Daoy (cell line): ENCODE measurements at regions not wholly inside any gene's neighbourhood (a gene's known extent, or its start where the extent isn't known, plus 50 kb on each side); places are given as distances from the start of the nearest gene placed in this dataset.
"Not testable (repeated sequence)": the region's sequence is repeated elsewhere in the genome, so short reads cannot be mapped to it uniquely, and the experiment has no call there.

Experiments used
- DNase-seq: peaks from one replicate; pipeline ENCODE4 v3.0.0-alpha.2; 2015; ENCODE audit warnings: low read depth

DNA sequence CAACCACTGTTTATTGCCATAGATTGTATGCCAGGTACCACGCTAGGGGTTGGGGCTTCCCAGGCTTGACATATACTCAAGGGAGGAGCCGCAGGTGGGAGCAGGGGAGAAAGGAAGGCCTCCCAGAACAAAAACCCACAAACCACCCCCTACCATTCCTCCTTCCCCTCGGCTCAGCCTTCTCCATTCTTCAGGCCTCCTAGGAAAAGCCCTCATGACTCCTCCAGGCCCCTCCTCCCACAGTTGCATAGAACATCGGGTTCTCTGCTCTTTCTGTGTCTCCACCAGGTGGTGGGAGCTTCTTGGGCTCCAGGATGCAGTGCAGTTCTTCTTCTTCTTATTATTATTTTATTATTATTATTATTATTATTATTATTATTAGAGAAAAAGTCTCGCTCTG lies 80.3 kb downstream of the ZFP36L2 start:
- DNase-seq, result no peak

GRCh38 chr2:43144263-43144662 lies 82.1 kb downstream of the ZFP36L2 start:
- no peak for DNase-seq

DNA sequence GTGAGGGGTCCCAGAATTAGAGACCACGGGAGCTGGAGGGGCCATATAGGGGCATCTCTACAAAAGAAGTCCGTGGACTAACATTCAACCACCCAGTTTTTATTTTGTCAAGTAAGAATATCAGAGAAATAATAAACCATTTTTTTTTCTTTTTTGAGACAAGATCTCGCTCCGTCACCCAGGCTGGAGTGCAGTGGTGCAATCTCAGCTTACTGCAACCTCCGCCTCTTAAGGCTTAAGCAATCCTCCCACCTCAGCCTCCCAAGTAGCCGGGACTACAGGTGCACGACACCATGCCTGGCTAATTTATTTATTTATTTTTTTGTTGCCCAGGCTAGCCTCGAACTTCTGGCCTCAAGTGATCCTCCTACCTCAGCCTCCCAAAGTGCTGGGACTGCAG lies 82.7 kb downstream of the ZFP36L2 start:
- DNase-seq, result no peak

DNA sequence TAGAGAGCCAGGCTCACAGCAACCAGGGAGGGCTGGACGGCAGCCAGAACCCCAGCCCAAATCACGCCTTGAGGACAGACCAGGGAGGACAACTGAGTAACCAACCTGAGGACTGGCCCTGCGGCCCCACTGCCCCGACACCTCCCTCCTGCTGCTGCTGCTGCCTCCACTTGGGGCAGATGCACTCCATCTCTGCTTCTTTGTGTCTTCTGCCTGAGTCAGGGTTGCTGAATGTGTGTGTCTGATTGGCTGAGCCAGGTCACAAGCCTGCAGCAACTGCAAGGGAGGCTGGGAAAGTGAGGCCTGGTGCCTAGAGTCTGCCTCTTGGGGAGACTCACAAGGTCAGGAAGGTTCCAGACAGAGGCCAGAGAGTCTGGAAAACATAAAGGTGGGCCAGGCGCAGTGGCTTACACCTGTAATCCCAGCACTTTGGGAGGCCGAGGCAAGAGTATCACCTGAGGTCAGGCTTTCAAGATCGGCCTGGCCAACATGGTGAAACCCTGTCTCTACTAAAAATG lies 83.4 kb downstream of the ZFP36L2 start:
- DNase-seq, result no peak

DNA sequence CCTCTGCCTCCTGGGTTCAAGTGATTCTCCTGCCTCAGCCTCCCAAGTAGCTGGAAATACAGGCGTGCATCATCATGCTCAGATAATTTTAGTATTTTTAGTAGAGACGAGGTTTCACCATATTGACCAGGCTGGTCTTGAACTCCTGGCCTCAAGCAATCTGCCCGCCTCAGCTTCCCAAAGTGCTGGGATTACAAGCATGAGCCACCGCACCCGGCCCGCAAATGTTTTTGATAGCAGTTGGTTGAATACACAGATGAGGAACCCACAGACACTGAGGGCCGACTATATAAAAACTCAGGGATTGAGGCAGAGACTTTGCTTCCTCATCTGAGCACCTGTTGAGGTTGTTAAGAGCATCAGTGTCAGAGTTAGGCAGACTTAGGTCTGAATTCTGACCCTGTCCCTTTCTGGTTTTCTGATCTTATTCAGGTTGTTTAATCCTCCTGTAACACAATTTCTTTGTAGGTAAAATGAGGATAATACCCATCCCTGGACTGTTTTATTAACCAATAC lies 84.7 kb downstream of the ZFP36L2 start:
- DNase-seq, result not testable (repeated sequence)

- DNase-seq, result no peak
Observed at GRCh38 chr2:43139996-43140621, 86.3 kb downstream of the ZFP36L2 start.

GRCh38 chr2:43139501-43139900 lies 86.9 kb downstream of the ZFP36L2 start:
- DNase-seq, result no peak

DNA sequence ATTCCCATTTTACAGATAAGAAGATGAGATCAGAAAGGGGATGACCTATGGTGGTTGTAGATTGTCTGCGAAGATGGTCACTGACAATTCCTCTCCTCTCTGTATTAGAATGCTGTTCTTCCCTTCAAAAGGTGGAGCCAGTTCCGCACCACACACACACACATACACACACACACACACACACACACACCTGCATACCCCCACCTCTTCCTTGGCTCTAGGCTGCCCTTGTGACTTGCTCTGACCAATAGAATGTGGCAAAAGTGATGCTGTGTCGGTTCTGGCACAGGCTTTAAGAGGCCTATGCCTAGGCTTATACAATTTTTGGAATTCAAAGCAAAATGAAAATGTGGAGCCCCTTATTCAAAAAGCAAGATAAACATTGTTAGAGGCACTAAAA lies 88.0 kb downstream of the ZFP36L2 start:
- DNase-seq, result no peak

- no peak for DNase-seq
Observed at GRCh38 chr2:43136876-43137275, 89.5 kb downstream of the ZFP36L2 start.

DNA sequence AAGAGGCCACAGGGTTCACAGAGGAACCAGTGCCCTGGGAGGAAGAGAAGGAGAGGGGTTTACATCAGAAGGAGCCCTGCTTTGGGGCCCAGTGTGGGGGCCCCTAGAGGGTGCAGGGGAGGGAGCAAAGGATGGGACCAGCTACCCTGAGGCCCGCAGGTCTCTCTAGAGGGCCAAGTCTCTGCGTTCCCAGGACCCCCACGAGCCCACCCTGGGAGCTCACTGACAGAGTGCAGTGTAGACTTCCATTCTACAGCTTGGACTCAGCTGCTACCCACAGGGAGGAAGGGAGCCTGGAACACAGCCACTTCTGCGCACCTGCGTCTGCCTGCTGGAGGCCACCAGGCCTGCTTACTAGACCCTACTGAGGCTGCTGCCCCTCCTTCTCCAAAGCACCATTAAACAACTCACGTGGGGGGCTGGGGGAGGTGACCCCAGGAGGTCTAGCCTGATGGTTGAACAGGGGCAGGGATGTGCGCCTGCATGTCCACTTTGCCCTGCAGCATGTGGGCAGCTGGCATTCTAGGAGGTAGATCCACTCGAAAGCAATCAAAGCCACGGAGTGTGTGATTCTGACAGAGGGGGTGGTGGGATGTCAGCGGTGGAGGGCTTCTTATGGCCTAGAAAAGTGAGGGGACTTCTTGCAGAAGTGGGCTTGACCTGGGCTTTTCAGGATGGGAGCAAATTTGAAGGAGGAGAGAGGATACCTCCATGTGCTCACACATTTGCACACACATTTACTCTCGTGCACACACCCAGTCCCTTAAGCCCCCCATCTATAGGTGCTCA lies 90.2 kb downstream of the ZFP36L2 start:
- no peak for DNase-seq

- no peak for DNase-seq
Observed at GRCh38 chr2:43135583-43135982, 90.8 kb downstream of the ZFP36L2 start.

- no peak for DNase-seq
Observed at GRCh38 chr2:43134571-43134889, 91.9 kb downstream of the ZFP36L2 start.

DNA sequence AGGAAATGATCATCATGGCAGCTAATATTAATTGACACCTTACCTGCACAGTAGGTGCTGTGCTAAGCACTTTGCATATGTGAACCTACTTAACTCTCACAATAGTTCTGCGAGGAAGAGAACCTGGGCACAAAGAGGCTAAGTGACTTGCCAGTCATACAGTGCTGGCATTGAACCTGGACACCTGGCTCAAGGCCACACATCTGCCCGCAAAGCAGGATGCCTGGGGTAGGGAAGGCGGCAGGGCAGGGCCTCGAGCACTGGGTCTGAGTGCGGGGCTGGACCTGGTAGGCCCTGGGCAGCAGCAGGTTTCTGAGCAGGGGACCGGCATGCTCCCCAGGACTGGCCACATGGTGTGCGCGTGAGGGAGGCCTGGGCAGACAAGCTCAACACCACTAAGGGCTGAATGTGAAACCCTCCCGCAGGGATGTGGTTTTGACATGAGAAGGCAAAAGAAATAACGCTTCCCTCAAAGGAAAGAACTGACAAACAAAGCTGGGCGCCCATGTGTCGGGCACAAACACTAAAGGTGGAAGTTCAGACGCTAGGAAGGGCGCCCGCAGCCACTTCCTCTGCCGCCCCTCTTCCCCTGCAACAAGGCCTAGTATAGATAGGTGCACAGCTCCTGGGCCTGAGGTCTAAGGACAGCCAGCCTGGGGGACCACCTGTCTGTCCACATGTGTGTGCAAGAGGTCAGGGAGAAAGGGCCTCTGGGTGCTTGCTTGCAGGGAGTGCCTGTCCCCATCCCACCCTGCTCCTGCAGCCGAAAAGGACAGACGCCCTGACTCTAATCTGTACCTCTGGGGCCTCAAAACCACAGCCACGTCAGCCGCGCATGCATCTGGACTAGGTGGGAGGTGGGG lies 92.5 kb downstream of the ZFP36L2 start:
- DNase-seq, result no peak

GRCh38 chr2:43133336-43133707 lies 93.1 kb downstream of the ZFP36L2 start:
- no peak for DNase-seq

DNA sequence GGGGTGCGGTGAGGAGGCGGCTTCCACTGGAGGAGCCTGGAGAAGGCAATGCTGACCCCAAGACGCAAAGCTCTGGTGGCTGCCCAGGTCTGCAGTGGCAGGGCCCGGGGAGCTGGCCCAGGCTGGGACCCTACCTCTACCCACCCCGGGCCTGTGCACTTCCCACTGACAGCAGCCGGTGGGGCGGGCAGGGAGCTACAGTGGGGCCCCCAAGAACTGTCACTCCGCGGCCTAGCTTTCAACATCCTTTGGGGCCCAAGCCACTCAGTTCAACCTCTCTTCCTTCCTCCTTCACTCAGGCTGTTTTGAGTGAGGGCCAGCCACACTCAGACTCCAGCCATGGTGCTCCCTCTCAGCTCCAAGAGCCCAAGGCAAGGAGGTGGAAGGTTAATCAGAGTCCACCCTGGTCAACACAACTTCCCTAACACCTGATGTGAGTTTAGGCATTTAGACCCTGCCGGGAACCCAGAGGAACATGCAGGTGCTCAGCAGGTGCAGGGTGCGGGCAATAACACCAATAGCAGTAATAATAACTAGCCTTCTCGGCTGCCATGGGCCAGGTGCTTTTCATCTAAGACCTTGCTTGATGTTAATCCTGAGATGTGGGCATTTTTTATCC lies 93.6 kb downstream of the ZFP36L2 start:
- DNase-seq, result no peak

DNA sequence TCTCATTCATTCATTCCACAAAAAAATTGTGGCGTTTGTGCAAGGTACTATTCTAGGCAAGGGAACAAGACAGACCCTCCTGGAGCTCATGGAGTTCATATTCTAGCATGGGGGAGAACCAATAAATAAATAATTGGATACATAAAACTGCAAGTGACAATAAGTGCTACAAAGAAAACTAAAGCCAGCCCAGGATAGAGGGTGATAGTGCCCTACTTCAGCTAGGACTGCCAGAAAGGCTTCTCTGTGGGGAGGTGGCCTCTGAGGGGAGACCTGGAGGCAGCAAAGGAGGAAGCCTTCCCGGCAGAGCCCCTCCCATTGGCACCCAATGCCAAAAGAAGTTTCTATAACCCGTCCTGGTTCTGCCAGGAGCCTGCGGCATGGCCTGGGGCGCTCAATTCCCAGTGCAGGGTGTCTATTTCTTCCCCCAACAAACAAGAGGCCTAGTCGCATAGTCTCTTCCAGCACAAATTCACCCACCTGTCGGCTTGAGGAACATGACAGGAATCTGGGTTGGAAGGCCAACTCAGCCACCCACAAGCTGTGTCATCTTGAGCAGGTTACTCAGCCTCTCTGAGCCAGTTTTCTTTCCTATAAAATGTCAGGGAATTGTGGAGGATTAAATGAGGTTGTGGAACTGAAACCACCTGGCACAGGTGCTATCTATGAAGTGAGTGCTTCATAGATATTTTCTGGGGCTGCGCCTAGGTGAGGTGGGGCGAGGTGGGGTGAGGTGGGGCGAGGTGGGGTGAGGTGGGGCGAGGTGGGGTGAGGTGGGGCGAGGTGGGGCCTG lies 94.3 kb downstream of the ZFP36L2 start:
- DNase-seq, result no peak

GRCh38 chr2:43131051-43131889 lies 95.1 kb downstream of the ZFP36L2 start:
- peak; percentile 97 for DNase-seq

DNA sequence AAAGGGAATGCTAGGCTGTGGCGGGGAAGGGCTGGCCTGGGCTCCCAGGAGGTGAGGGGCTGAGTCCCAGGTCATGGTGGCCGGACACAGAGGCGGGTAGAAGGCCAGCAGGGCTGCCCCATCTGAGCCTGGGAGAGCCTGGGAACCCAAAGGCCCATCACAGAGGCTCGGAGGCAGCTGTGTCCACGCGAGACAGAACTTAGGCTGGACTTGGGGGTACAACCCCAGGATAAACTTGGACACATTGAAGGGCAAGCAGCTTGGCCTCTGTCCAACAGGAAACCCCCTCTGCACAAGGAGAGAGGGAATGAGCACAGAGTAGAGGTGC lies 95.9 kb downstream of the ZFP36L2 start:
- no peak for DNase-seq

GRCh38 chr2:43129676-43130547 lies 96.5 kb downstream of the ZFP36L2 start:
- no peak for DNase-seq
